ENCODE measurements at regions not wholly inside any gene's neighbourhood (a gene's known extent, or its start where the extent isn't known, plus 50 kb on each side); places are given as distances from the start of the nearest gene placed in this dataset.
"Not testable (repeated sequence)": the region's sequence is repeated elsewhere in the genome, so short reads cannot be mapped to it uniquely, and the experiment has no call there.

DNA sequence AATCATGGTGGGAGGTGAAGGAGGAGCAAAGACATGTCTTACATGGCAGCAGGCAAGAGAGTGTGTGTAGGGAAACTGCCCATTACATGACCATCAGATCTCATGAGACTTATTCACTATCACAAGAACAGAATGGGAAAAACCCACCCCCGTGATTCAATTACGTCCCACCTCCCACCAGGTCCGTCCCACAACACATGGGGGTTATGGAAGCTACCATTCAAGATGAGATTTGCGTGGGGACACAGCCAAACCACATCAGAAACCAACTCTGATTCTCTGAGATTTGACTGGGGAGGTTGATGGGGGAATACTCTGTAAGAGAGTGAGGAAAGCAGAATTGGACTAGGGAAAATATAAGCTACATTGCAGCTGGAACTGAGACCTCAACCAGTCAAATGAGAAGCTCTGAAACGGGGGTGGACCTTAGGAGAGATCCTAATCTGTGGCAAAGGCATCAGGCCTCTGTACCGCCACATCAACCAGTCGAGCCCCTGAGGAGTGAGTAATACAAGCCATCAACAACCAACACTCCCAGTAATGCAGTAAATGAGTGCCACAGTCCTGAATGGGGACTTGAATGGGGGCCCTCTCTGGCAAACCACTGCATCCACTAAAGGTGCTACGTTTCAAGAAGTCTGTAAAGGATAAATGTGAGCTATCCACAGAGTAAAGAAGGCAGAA is 207.9 kb upstream of the GADL1 start:
- DNase-seq, result no peak

DNA sequence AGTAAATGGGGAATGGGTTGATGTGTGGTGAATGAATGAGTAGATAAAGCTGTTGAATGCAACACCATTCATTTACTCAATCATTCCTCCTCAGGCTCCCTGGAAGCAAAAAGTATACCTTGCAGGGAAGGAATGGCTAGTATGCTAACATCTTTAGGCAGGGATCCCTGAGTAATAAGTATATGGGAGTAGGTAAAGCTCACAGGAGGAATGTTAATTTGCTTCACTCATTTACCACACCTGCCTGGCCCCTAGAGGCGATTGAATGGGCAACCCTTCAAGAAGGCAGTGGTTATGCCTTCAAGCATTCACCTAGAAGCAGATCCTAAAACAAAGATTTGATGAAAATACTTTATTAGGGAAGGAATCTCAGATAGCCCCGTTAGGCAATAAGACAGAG is 208.7 kb upstream of the GADL1 start:
- no peak for DNase-seq

DNA sequence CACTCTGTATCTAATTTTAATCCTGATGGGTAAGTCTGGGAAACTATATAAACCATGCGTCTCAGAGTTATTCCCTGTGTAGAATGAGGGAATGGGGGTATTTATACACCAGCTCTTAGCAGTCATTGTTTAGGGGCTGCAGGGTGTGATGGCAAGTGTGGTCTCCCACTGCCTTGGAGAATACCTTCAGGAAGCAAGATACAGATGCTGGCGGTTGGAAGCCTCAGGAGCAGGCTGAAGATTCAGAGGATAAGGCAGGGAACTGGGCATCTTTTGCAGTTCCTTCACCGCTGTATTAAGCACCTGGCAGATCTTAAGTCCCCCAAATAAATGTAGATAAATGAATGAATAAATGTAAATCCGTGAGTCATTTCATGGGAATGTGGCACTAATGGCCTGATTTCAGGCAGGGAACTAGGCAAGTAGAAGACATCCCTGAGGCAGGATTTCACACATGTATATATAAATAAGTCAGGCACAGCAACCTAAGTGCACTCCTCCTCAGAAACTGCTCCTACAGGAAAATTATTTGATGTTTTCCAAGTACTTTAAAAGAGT is 209.2 kb upstream of the GADL1 start:
- no peak for DNase-seq

DNA sequence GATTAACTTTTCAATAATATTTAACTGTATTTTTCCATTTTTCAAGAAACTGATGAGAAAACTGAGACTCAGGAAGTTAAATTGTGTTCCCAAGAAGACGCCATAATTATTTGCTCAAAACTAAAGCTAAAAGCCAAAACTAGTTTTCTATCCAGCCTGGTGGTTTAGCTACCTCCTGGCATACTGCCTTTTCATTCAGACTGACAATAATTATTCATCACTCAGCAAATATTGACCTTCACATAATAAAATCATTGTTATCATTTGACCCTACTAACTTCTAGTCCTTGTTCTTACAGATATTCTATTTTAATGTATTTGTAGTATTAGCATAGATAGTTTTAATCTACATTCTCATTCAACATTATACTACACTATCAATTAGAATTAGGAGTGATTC is 210.6 kb upstream of the GADL1 start:
- DNase-seq, result no peak

DNA sequence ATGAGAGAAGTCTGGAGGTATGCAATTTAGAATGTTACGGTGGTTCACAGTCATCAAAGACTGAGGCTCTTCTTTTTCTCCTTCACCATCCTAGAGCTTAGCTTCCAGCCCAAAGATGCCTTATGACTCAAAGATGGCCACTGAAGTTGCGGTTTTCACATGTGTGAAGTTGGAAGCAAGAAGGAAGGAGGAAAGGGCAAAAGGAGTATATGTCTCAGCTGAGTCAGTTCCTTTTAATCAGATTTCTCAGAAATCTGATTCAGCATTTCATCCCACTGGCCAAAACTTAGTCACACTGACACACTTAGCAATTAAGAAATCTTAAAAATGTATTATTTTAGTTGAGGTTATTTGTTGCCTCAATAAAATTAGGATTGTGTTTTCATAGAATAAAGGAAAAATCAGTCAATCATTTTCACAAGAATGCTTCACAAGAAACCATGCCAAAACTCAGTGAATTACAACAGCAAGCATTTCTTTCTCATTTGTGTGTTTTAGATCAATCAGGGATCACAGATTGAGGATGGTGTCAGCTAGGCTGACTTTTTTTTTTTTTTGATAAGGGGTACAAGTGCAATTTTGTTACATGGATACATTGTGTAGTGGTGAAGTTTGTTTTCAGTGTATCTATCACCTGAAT is 211.1 kb upstream of the GADL1 start:
- DNase-seq, result no peak

DNA sequence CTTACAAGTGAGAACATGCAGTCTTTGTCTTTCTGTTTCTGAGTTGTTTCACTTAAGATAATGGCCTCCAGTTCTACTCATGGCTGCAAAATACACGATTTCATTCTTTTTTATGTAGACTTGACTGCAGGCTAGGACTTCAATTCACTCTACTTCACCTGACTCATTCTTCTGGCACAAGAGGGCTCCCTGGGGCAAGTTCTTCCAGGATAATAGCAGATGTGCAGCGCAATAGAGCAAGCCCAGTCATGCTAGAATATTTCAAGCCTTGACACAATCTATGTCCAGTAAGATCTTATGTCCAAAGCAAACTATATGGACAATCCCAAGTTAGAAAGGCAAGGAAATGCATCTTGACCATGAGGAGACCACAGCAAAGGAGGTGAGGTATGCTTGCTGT is 211.7 kb upstream of the GADL1 start:
- no peak for DNase-seq

DNA sequence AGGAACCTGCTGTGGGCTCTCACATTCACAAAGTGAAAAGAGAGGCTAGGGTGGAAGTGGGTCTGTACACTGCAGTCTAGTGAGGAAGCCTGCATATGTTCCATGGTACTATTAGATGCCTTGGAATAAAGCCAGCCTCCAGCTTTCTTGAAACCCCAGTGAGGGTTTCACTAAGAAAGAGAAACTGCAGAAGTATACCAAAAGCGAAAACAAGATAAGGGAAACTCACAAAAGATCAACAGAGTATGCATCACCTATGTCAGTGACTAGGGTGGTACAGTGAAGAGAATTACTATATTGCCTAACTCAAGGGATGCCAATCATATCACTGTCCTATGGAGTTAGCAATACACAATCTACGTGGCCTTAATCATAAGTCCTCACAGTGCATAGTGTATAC is 212.5 kb upstream of the GADL1 start:
- DNase-seq, result no peak

DNA sequence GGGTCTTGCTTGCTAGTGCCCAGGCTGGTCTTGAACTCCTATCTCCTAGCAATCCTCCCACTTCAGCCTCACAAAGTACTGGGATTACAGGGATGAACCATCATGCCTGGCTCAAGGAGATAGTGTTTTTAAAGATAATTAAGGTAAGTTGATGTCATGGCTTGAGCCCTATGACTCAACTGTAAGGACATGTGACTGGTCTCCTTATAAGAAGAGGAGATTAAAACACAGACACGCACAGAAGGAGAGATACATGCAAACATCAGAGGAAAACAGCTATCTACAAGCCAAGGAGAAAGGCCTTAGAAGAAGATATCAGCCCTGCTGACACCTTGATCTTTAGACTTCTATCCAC is 220.4 kb upstream of the GADL1 start:
- no peak for DNase-seq

DNA sequence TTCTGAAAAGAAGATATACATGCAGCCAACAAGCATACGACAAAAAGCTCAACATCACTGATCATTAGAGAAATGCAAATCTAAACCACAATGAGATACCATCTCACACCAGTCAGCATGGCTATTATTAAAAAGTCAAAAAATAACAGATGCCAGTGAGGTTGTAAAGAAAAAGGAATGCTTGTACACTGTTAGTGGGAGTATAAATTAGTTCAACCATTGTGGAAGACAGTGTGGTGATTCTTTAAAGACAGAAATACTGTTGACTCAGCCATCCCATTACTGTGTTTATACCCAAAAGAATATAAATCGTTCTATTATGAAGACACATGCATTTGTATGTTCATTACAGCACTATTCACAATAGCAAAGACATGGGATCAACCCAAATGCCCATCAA is 221.1 kb upstream of the GADL1 start:
- DNase-seq, result not testable (repeated sequence)

DNA sequence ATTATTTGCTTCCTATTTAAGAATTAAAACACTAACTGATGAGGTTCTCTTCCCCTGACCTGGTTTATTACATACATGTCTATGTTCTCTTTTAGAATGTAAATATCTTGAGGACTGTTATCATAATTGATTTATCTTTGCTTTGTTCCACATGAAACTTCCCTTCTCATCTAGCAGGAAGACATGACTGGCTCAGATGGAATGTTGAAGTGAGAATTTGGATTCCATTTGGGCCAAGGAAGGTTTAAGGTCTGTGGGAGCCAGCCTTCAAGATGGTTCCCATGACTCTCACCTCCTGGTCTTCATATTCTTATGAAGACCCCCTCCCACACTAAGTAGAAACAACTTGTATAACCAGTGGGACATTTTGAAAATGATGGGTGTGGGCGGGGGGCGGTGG is 222.2 kb upstream of the GADL1 start:
- DNase-seq, result no peak

DNA sequence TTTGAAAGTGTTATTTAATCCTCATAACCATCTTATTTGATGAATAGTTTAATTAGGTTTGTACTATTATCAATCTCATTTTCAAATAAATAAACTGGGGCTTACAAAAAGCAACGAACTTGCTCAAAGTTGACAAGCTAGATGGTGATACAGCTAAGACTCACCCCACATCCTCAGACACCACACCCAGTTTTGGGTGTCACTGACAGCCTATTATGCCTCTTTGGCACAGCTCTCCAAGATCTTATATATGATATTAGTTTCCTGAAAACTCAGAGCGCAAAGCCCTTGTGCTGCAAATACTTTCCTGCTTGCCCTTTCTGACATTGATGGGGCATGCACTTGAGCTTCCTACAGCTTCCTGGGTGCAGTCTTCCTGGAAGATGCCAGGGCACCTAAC is 223.4 kb upstream of the GADL1 start:
- no peak for DNase-seq

DNA sequence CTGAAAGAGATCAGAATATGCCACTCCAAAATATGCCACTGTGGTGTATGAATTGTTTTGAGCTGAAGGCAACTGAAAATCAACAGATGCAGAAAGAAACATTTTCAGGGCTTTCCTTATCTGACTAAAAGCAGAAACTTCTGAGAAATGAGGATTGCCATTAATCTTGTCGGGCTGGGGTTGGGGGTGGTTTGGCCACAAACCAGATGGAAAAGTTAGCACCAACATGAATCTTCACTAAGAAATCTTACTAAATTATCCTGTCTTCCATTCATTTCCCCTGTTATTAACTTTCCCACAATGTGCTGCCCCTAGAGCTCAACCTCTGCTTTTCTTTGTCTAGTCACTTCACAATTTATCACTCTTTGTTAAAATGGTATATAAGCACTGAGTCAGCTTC is 229.9 kb upstream of the GADL1 start:
- no peak for DNase-seq

DNA sequence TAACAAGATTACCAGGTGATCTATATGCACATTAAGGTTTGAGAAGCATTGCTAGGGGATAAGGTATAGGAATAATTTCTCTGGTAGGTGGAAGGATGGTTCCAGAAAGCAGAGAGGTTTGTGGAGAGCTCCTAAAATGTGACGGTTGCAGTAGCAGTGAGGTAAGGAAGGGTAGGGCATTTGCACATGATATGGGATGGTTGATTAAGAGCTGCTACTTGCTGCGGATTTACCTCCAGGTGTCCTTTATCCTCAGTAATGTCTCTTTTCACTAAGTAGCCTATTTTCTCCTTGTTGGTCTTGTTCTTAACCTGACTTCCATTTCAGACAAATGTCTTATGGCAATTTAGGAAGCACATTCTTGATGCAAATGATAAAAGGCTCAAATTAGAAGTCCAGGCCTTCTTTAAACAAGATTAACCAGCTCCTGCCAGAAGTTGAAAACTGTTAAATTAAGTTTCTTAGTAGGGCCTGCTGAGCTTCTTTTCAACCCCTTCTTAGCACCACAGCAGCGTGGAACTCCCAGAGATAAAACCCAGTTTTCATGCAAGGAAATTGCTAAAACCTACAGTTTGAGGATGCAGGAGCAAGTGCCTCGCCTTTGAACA is 231.1 kb upstream of the GADL1 start:
- DNase-seq, result no peak

DNA sequence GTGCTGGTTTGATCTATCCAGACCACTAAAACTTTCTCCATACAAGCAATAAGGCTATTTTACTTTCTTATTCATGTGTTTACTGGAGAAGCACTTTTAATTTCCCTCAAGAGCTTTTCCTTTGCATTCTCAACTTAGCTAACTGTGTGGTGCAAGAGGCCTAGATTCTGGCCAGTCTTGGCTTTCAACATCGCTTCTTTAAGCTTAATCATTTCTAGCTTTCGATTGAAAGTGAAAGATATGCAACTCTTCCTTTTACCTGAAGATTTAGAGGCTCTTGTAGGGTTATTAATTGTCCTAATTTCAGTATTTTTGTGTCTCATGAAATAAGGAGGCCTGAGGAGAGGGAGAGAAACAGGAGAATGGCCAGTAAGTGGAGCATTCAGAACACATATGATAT is 234.8 kb upstream of the GADL1 start:
- DNase-seq, result no peak

DNA sequence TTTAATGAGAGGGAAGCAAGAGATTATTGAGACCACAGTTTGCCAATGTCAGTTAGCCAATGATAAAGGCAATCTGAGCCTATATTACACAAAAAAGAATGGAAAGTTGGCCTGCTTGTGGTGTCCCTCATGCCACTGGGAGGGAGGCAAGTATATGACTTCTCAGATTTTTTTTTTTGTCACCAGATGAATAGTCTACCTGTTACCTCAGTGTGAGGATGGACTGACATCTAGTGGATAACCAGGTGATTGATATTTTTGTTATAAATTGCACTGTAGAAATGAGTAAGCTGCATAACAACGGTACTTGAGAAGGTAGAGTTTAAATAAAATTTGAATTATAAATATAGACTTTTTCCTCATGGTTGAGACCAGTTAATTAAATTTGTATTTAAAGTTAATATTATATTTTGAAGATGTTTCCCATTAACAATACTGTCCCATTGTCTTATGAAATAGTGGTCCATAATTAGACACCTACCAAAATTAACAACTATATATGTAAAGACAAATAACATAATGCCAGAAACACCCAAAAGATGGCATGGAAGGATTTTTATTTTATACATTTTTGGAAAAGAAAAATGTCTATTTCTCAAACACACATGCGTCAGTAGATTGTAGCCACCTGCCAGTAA is 237.8 kb upstream of the GADL1 start:
- DNase-seq, result no peak

DNA sequence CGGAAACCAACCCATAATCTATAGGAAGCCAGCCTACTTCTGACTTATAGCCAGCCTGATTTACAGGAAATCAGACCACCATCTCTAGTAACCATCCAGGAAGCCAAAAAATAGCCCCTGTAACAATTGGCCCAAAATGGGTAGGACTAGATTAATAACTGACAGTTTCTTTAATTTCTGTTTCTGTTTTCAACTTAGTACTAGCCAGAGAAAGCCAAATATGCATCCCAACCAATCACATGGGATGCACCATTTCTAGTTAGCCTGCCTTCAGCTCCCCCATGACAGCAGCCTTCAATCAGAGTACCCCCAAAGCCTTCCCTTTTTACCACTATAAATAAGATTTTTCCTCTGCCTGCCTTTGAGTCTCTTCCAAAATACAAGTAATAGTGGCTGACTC is 239.1 kb upstream of the GADL1 start:
- no peak for DNase-seq

DNA sequence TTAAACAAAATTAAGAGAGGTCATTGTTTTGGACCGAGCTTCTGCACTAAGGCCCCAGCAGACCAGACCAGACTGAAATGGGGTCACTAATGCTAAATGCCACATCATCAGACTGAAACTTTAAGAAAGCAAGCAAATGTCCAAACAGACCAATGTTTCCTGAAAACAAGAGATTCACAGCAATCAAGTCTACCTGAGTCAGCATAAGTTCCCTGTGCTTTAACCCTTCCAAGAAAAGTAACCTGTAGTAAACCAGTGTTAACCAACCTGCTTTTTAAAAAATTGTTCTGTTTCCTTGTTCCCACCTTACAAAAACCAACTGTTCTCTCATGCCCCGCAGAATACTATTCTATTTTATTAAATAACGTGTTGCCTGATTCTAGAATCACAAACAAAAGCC is 241.1 kb upstream of the GADL1 start:
- no peak for DNase-seq

DNA sequence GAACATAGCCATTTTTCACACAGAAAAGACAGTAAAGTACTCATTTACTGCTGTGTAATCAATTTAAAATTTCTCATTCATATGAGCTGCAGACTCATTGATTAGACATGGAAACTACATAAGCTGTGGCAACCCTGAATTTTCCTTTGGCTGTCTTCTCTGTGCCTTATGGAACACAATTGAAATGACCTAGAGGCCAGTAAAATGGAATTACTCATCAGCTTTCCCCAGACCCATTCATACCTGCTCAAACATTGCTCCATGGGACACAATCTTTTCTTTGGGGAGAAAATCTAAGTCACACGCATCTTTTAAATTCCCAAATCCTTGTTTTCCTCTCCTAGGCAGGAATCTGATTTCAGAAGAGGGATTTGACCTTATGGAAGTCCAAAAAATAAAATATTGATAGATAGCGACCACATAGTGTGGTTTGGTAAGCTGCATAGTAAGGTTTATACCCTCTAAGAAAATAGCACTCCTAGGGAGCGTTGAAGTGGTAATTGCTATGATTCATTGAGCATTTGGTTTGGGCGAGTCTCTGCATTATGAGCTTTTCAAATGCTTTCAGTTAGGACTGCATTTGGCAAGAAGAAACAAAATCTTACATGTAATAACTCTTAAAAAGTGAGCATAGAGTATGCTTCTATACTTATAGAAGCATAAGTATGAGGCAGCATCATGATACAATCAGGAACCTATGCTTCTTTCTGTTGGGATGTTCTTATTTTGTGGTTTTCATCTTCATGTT is 243.4 kb upstream of the GADL1 start:
- DNase-seq, result no peak

DNA sequence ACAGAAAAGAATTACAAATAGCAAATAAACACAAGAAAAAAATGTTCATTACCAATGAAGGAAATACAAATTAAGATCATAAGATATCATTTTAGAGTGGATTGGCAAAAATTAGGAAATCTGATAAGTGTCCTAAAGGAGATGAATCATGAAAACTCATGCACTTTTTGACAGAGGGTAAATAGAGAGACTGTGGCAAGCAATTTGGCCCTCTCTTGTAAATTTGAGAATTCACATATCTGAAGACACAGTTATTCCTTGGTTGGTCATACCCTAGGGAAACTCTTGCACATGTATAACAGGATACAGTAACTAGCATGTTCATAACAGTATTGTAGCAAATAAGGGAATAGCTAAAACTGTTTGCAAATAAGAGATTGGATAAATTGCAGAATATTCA is 246.0 kb upstream of the GADL1 start:
- DNase-seq, result no peak

DNA sequence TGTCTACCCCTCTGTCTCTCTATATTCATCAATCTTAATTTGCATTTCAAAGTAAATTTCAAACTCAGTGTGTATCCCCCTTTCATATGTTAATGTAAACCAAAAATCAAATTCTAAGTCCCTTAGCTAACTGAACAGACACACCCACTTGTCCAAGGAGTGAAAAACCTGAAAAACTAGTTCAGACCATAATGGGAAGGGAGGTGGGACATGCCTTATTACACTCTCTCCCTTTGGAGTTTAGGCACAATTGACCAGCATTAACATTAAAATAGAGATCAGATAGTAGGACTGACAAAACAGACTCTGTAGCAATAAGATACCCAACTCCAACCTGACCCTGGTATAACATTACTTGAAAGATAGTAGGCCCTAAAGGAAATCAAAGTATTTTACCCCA is 247.7 kb upstream of the GADL1 start:
- DNase-seq, result no peak

DNA sequence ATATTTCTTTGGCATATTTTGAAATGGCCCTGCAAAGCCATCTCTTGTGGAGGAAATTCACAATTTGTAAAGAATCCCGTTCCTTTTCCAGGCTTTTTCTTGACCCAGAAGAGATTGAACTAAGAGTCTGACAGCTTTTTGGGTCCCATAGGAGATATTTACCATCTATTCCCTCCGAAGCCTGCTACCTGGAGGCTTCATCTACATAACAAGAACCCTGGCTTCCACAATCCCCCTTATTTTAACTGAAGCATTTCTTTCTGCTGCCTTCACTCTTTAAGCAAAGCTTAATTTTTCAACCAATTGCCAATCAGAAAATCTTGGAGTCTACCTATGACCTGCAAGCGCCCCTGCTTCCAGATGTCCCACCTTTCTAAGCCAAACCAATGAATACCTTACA is 248.1 kb upstream of the GADL1 start:
- DNase-seq, result no peak

DNA sequence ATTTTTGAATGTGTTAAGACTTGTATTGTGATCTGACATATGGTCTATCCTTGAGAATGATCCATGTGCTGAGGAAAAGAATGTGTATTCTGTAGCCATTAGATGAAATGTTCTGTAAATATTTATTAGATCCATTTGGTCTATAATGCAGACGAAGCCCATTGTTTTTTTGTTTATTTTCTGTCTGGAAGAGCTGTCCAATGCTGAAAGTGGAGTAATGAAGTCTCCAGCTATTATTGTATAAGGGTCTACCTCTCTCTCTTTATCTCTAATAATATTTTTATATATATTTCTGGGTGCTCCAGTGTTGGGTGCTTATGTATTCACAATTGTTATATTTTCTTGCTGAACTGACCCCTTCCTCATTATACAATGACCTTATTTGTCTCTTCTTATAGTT is 250.6 kb upstream of the GADL1 start:
- DNase-seq, result no peak

DNA sequence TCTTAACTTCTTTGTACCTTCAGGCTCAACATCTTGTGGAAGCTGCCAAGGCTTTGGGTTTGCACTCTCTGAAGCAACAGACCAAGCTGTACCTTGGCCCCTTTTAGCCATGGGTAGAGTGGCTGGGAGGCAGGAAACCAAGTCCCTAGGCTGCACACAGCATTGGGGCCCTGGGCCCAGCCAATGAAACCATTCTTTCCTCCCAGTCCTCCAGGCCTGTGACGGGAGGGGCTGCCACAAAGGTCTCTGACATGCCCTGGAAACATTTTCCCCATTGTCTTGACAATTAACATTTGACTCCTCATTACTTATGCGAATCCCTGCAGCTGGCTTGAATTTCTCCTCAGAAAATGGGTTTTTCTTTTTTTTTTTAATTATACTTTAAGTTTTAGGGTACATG is 253.1 kb upstream of the GADL1 start:
- DNase-seq, result no peak
